GM12874 (cell line): ENCODE measurements at regions not wholly inside any gene's neighbourhood (a gene's known extent, or its start where the extent isn't known, plus 50 kb on each side); places are given as distances from the start of the nearest gene placed in this dataset.

Experiments used
- TF ChIP-seq, protein P1 (sequence below): IDR thresholded peaks from 2 replicates; pipeline ENCODE4 v1.5.1; 2011; ENCODE audit warnings: low read depth, mild to moderate bottlenecking, control low read depth, low read length, moderate library complexity; ENCODE audit not compliant: insufficient read depth

GRCh38 chr1:201632364-201632952 lies 93.5 kb downstream of the NAV1 start:
- TF ChIP-seq, protein P1, sequence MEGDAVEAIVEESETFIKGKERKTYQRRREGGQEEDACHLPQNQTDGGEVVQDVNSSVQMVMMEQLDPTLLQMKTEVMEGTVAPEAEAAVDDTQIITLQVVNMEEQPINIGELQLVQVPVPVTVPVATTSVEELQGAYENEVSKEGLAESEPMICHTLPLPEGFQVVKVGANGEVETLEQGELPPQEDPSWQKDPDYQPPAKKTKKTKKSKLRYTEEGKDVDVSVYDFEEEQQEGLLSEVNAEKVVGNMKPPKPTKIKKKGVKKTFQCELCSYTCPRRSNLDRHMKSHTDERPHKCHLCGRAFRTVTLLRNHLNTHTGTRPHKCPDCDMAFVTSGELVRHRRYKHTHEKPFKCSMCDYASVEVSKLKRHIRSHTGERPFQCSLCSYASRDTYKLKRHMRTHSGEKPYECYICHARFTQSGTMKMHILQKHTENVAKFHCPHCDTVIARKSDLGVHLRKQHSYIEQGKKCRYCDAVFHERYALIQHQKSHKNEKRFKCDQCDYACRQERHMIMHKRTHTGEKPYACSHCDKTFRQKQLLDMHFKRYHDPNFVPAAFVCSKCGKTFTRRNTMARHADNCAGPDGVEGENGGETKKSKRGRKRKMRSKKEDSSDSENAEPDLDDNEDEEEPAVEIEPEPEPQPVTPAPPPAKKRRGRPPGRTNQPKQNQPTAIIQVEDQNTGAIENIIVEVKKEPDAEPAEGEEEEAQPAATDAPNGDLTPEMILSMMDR = no peak

GRCh38 chr1:201633297-201633696 lies 94.4 kb downstream of the NAV1 start:
- TF ChIP-seq, protein P1 = no peak

DNA sequence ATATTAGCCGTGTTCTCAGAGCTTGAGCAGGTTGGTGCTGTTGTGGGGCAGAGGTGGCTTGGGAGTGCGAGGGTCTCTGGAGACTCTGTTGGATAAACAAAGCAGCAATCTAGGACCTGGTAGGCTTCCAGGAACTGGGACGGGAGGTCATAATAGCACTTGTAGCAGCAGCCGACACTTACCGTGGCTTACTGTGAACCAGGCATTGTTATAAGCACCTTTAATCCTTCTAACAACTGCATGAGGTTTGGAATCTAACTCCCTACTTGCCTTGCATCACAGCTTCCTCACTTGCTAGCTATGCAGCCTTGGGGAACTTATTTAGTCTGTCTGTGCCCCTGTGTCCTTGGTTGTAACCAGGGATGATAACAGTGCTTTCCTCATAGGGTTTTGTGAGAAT lies 94.9 kb downstream of the NAV1 start:
- TF ChIP-seq, protein P1 = no peak

GRCh38 chr1:201634261-201634660 lies 95.3 kb downstream of the NAV1 start:
- TF ChIP-seq, protein P1 = no peak

- TF ChIP-seq, protein P1 = no peak
Measured at GRCh38 chr1:201636097-201636496, 97.2 kb downstream of the NAV1 start.

GRCh38 chr1:201636510-201636971 lies 97.6 kb downstream of the NAV1 start:
- TF ChIP-seq, protein P1 = no peak

DNA sequence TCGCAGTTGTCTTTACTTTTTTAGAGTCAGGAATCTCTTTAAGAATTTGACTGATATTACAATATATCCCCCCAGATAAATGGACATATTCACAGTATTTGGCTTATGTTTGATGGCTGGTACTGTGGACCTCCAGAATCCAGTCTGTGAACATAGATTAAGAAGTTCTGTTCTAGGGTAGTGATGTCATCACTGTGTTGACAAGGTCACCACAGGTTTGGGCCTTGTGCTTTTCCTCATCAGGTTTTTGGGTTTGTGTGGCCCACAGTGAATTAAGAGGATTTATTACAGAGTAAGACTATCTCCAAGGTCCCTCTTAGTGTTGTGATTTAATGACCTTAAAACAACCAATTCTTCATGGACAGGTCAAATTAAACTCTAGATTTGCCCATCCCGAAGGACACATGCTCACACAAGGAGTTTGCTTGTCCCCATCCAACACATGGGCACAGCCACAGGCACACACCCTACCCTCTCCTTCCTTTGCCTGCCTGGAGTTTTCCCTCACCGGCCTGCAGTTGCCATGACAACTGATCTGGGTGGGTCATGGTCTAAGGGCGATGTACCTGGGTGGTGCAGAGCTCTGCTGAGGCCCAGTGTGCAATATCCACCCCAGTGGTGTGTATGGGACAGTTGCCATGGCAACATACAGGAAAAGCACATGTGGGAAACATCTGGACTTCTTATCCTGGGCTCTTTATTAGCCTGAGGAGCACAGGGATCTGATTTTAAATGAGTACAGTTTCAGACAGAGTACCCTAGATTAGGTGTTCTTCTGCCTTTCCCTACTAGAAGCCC lies 98.6 kb downstream of the NAV1 start:
- TF ChIP-seq, protein P1 = no peak
